ENCODE measurements at regions not wholly inside any gene's neighbourhood (a gene's known extent, or its start where the extent isn't known, plus 50 kb on each side); places are given as distances from the start of the nearest gene placed in this dataset.
"Not testable (repeated sequence)": the region's sequence is repeated elsewhere in the genome, so short reads cannot be mapped to it uniquely, and the experiment has no call there.

DNA sequence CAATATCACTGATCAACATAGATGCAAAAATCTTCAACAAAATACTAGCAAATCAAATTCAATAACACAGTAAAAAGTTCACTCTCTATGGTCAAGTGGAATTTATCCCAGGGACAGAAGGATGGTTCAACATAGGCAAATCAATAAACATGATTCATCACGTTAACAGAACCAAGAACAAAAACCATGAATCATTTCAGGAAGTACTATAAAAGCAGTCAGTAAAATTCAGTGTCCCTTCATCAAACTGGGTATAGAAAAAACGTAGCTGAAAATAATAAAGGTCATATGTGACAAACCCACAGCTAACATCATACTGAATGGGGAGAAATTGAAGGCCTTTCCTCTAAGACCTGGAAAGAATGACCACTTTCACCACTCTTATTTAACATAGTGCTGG is 172.1 kb downstream of the POLR2M start:
- no peak for DNase-seq (ENCODE audit: low read depth, low spot score)

DNA sequence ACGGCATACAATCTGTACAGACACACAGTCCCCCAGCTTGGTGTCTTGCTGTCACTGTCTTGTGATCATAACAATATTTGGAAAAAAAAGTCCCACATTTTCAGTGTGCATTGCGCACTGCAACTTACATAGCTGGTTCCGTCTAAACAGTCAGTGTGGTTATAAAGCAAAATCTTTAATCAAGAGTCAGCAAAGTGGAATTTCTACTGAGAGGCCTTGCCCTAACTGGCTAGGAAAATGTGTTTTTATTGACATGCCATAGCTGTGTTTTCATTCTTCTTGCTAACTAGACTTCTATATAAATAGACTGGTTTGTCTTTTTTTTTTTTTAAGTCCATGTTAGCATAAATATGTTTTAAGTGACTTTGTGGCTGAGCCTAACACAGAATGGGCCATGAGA is 174.8 kb downstream of the POLR2M start:
- DNase-seq (ENCODE audit: low read depth, low spot score) = peak; percentile 24

DNA sequence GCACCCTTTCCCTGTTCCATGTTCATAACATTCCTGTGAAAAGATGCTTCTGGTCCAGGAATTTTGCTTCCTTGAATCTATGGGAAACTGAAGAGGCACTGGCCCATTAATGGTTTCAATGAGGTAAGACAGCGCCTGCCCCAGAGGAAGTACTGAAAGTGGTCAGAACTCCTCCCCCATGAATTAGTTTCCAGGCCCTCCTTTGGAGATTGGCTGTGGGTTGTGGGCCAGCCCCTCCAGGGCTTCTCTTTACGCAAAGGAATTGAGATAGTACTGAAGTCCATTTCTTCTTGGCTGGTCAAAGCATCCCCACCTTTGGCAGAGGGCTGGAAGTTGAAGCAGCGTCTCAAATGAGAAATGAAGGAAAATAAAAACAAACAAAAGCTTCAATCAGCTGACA is 175.5 kb downstream of the POLR2M start:
- DNase-seq (ENCODE audit: low read depth, low spot score) = no peak

- no peak for DNase-seq (ENCODE audit: low read depth, low spot score)
Observed at GRCh38 chr15:57883701-57884100, 177.2 kb downstream of the POLR2M start.

- DNase-seq (ENCODE audit: low read depth, low spot score) = no peak
Observed at GRCh38 chr15:57884936-57885335, 178.4 kb downstream of the POLR2M start.

GRCh38 chr15:57885435-57885834 is 178.9 kb downstream of the POLR2M start:
- DNase-seq (ENCODE audit: low read depth, low spot score) = no peak

DNA sequence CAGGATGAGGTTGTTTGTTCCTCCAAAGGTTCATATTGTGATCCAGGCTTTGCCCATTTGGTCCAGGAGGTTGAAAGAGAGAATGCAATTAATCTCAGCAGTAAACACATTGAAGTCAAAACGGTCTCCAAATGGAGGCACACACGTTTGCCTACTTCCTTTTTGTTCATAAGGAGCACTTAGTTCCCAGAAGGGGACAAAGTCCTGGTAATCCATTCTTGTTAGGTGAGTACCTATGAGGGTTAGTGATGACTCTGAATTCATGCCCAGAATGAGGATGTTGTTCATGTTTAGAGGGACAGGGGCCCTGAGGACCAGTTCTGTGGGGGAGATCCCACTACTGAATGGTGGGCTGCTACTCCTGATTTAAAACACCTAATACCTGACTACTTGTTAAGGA is 177.7 kb downstream of the ALDH1A2 start:
- DNase-seq (ENCODE audit: low read depth, low spot score) = no peak

GRCh38 chr15:57890351-57890750 is 175.2 kb downstream of the ALDH1A2 start:
- DNase-seq (ENCODE audit: low read depth, low spot score) = peak; percentile 20

- DNase-seq (ENCODE audit: low read depth, low spot score) = no peak
Observed at GRCh38 chr15:57890878-57891277, 174.6 kb downstream of the ALDH1A2 start.

- no peak for DNase-seq (ENCODE audit: low read depth, low spot score)
Observed at GRCh38 chr15:57892181-57892580, 173.3 kb downstream of the ALDH1A2 start.

DNA sequence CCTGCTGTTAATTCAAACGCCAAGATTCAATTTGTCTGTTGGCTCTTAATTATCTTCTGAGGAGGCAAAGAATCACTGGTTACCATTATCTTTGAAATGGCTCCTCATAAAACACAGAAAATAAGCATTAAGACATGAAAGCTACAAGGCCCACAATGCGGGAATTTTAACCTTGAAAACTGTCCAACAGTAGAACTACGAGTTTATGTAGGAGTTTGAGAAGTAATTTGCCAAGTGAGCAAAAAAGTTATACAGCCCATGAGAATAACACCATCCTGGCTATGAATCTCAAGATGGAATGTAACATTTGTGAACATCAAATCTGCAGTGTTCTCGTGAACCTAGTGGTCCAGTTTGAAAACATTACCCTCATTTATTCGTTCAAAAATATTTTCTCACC is 172.5 kb downstream of the ALDH1A2 start:
- DNase-seq (ENCODE audit: low read depth, low spot score) = no peak

DNA sequence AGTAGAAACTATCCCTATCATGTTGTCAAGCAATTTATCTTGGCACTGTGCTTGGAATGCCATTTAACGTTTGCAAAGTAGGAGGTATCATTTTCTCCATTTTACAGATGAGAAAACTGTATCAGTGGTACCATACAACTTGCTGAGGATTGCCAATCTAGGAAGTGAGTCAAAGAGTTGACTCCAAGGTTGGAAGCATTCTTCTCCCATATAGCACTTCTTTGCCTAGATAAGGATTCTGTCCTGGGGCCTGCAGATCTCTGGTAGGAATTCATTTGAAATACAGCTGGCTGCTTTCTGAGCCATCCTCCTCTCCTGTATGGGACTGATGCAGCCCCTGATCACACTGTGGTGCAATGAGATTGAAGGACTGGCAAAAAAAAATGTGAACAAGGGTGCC is 170.2 kb downstream of the ALDH1A2 start:
- no peak for DNase-seq (ENCODE audit: low read depth, low spot score)

- no peak for DNase-seq (ENCODE audit: low read depth, low spot score)
Observed at GRCh38 chr15:57896114-57896513, 169.4 kb downstream of the ALDH1A2 start.

GRCh38 chr15:57896899-57897298 is 168.6 kb downstream of the ALDH1A2 start:
- DNase-seq (ENCODE audit: low read depth, low spot score) = not testable (repeated sequence)

DNA sequence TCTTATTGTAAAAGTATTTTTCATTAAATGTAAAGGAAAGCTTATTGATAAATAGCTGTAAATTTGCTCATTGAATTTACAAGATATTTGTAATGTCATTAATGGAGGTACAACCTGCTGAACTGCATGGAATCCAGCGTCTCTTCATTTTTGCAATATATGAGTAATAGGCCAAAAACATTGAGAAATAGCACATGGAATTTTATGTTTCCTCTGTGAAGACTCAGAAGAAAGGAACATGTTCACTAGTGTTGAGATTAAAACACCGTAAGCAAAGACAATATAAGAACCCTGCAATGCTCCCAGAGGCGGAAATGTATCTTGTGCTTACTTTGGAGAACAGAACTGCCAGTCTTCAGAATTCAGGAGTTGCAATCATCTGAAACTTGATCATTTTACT is 167.6 kb downstream of the ALDH1A2 start:
- DNase-seq (ENCODE audit: low read depth, low spot score) = no peak

DNA sequence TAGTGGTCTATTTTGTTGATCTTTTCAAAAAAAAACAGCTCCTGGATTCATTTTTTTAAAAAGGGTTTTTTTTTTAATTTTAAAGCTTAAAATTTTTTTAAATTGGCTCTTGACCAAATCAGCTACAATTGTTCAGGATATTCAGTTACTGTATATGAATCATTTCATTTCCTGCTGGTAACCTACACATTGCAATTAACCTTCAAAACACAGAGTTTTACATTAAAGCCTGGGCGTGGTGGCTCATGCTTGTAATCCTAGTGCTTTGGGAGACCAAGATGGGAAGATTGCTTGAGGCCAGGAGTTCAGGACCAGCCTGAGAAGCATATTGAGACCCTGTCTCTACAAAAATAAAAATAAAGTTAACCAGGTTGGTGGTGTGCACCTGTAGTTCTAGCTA is 163.4 kb downstream of the ALDH1A2 start:
- DNase-seq (ENCODE audit: low read depth, low spot score) = no peak
